ENCODE measurements at regions not wholly inside any gene's neighbourhood (a gene's known extent, or its start where the extent isn't known, plus 50 kb on each side); places are given as distances from the start of the nearest gene placed in this dataset.

DNA sequence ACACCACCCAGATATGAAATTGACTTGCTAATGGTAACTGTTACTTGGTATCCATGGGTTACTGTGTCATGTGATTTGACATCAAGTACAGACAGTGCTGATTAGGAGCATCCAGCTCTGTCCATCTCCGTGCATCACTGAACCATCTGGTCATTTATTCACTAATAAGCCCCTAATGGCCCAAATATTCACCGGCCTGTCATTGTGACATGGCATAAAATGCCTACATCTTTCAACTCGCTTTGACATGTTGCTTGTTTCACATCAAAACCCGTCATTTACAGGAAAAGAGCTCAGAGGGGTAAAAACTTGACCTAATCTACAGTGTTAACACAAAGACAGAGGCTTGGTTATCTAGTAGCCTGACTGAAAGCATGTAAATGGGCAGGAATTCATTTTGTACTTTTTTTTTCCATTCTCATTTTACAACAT lies 308.9 kb upstream of the ATP5MC3 start:
- CTCF ChIA-PET: no interaction called here

DNA sequence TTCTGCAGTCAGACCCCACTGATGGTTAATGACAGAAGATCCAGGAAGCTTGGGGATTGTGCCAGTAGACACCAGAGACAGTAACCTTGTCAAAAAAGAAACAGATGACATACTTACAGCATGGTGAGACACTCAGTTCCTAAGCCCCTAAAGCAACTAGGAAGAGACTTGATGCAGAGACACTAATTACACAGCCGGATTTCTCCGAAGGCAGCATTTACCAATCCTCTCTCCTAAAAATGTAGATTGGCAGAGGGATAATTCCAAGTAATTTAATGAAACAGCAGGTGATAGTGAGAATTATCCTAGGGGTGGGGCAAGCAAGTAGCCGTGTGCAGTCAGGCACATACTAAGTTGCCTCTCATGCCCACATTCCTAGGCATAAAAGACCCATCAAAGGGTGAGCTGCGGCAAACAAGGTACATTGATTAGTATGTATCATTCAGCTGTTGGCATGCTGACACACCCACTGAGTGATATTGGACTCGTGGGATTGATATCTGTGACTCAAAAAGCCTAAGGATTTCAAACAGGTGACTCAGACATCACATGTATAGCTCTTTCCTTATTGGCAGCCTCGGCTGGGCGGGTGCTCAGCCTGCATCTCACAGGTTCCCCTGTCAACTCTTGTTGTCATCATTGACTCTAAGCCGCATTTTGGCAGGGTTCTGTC lies 296.7 kb upstream of the ATP5MC3 start:
- POLR2A ChIA-PET: interaction anchor here (0.6 kb wide), 1 partner anchor 127 kb away, joined by 3 read pairs; no protein-coding TSS in a partner anchor
- H3K4me1 Mint-ChIP-seq (ENCODE audit: low read depth): no peaks in the 10 kb centered on the region
- H3K9me3 Mint-ChIP-seq: no peaks in the 10 kb centered on the region
- peaks cover 3% of the 10 kb centered on the region for H3K27me3 Mint-ChIP-seq
- H3K27ac Mint-ChIP-seq: no peak overlapping the region
- no peaks in the 10 kb centered on the region for H3K36me3 Mint-ChIP-seq (ENCODE audit: low read depth)
- TF ChIP-seq, protein P1, sequence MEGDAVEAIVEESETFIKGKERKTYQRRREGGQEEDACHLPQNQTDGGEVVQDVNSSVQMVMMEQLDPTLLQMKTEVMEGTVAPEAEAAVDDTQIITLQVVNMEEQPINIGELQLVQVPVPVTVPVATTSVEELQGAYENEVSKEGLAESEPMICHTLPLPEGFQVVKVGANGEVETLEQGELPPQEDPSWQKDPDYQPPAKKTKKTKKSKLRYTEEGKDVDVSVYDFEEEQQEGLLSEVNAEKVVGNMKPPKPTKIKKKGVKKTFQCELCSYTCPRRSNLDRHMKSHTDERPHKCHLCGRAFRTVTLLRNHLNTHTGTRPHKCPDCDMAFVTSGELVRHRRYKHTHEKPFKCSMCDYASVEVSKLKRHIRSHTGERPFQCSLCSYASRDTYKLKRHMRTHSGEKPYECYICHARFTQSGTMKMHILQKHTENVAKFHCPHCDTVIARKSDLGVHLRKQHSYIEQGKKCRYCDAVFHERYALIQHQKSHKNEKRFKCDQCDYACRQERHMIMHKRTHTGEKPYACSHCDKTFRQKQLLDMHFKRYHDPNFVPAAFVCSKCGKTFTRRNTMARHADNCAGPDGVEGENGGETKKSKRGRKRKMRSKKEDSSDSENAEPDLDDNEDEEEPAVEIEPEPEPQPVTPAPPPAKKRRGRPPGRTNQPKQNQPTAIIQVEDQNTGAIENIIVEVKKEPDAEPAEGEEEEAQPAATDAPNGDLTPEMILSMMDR (IDR thresholded peaks at IDR 0.05): no peak
- H3K4me3 Mint-ChIP-seq: no peak overlapping the region
- CTCF ChIA-PET: no interaction called here
- intact Hi-C loops (cut with micrococcal nuclease): no loop called here
- DNase-seq (no peak), ATAC-seq (no peak)

More for the DNA sequence above, 308.9 kb upstream of the ATP5MC3 start:
- Mint-ChIP-seq H3K27me3 (peaks cover 5% of the 10 kb centered on the region), H3K4me3 (no peak overlapping the region), H3K4me1 (ENCODE audit: low read depth) (no peaks in the 10 kb centered on the region), H3K9me3 (peaks cover 2% of the 10 kb centered on the region), H3K27ac (no peak overlapping the region), H3K36me3 (ENCODE audit: low read depth) (no peaks in the 10 kb centered on the region)
- no peak for ATAC-seq
- intact Hi-C loops (cut with micrococcal nuclease): no loop called here
- TF ChIP-seq, protein P1 (IDR thresholded peaks at IDR 0.05): no peak
- POLR2A ChIA-PET: no interaction called here
- no peak for DNase-seq

- intact Hi-C loops (cut with micrococcal nuclease): no loop called here
These were observed 295.4 kb upstream of the ATP5MC3 start for GRCh38 chr2:175476948-175477347.

DNA sequence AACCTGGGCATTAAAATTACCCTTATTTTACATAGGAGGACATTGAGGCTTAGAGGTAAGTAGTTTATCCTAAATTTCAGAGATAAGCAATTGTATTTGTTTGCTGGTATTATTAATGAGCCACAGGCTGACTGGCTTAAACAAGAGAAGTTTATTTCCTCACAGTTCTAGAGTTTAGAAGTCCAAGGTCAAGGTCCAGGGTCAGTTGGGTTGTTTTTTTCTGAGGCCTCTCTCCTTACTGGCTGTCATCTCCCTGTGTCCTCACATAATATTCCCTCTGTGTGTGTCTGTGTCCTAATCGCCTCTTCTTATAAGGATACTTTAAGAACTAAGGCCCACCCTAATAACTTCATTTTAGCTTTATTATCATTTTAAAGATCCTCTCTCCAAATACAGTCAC lies 294.9 kb upstream of the ATP5MC3 start:
- intact Hi-C loops (cut with micrococcal nuclease): no loop called here

More at GRCh38 chr2:175476948-175477347, 295.4 kb upstream of the ATP5MC3 start:
- TF ChIP-seq, protein P1 (IDR thresholded peaks at IDR 0.05): no peak
- H3K9me3 Mint-ChIP-seq: no peaks in the 10 kb centered on the region
- ChIA-PET CTCF (no interaction called here), POLR2A (no interaction called here)
- peaks cover 3% of the 10 kb centered on the region for H3K27me3 Mint-ChIP-seq
- ATAC-seq: no peak
- DNase-seq: no peak
- no peaks in the 10 kb centered on the region for H3K4me1 Mint-ChIP-seq (ENCODE audit: low read depth)
- H3K4me3 Mint-ChIP-seq: no peak overlapping the region
- no peaks in the 10 kb centered on the region for H3K36me3 Mint-ChIP-seq (ENCODE audit: low read depth)
- H3K27ac Mint-ChIP-seq: no peak overlapping the region

GRCh38 chr2:175475130-175475529 lies 293.6 kb upstream of the ATP5MC3 start:
- Mint-ChIP-seq H3K9me3 (no peaks in the 10 kb centered on the region), H3K27me3 (peaks cover 3% of the 10 kb centered on the region), H3K36me3 (ENCODE audit: low read depth) (no peaks in the 10 kb centered on the region), H3K27ac (no peak overlapping the region), H3K4me1 (ENCODE audit: low read depth) (no peaks in the 10 kb centered on the region), H3K4me3 (no peak overlapping the region)
- ATAC-seq (no peak), DNase-seq (no peak)
- ChIA-PET CTCF (no interaction called here), POLR2A (no interaction called here)
- TF ChIP-seq, protein P1 (IDR thresholded peaks at IDR 0.05): no peak
- intact Hi-C loops (cut with micrococcal nuclease): no loop called here

More for the DNA sequence above, 294.9 kb upstream of the ATP5MC3 start:
- ChIA-PET CTCF (no interaction called here), POLR2A (no interaction called here)
- no peak overlapping the region for H3K4me3 Mint-ChIP-seq
- DNase-seq: no peak
- H3K27ac Mint-ChIP-seq: no peak overlapping the region
- ATAC-seq: no peak
- H3K4me1 Mint-ChIP-seq (ENCODE audit: low read depth): no peaks in the 10 kb centered on the region
- no peaks in the 10 kb centered on the region for H3K9me3 Mint-ChIP-seq
- H3K27me3 Mint-ChIP-seq: peaks cover 3% of the 10 kb centered on the region
- TF ChIP-seq, protein P1 (IDR thresholded peaks at IDR 0.05): no peak
- H3K36me3 Mint-ChIP-seq (ENCODE audit: low read depth): no peaks in the 10 kb centered on the region

Measured in activated CD8-positive, alpha-beta T cell treated with anti-CD3 and anti-CD28 coated beads for 36 hours (primary cell).